Fibroblast of skin of left quadriceps (primary cell): ENCODE measurements at regions not wholly inside any gene's neighbourhood (a gene's known extent, or its start where the extent isn't known, plus 50 kb on each side); places are given as distances from the start of the nearest gene placed in this dataset.
"Not testable (repeated sequence)": the region's sequence is repeated elsewhere in the genome, so short reads cannot be mapped to it uniquely, and the experiment has no call there.

Source experiments
- DNase-seq, 2 experiments: peaks; one replicate each; pipeline ENCODE4 v3.0.0-alpha.2; 2013; ENCODE audit warnings: low read depth in 2 of 2

- no peak for DNase-seq
Observed at GRCh38 chr1:81270051-81270450, 530.7 kb upstream of the ADGRL2 start.

- DNase-seq: no peak
Observed at GRCh38 chr1:81264976-81265375, 535.8 kb upstream of the ADGRL2 start.

GRCh38 chr1:81259625-81260411 is 540.9 kb upstream of the ADGRL2 start:
- DNase-seq: no peak

GRCh38 chr1:81254560-81254959 is 546.2 kb upstream of the ADGRL2 start:
- DNase-seq: no peak

- DNase-seq: no peak
Observed at GRCh38 chr1:81254068-81254467, 546.7 kb upstream of the ADGRL2 start.

GRCh38 chr1:81252471-81253151 is 548.1 kb upstream of the ADGRL2 start:
- DNase-seq: no peak

- DNase-seq: not testable (repeated sequence)
Observed at GRCh38 chr1:81250825-81251224, 549.9 kb upstream of the ADGRL2 start.

GRCh38 chr1:81245084-81245715 is 555.5 kb upstream of the ADGRL2 start:
- DNase-seq: not testable (repeated sequence)

- DNase-seq: not testable (repeated sequence)
Observed at GRCh38 chr1:81244612-81245011, 556.1 kb upstream of the ADGRL2 start.

- no peak for DNase-seq
Observed at GRCh38 chr1:81242103-81242502, 558.6 kb upstream of the ADGRL2 start.

- no peak for DNase-seq
Observed at GRCh38 chr1:81238129-81238528, 562.6 kb upstream of the ADGRL2 start.

GRCh38 chr1:81237473-81238089 is 563.2 kb upstream of the ADGRL2 start:
- DNase-seq: no peak

GRCh38 chr1:81234237-81234636 is 566.5 kb upstream of the ADGRL2 start:
- no peak for DNase-seq

- DNase-seq: no peak
Observed at GRCh38 chr1:81233591-81233990, 567.1 kb upstream of the ADGRL2 start.

- peak; percentile 18 for DNase-seq
Observed at GRCh38 chr1:81232420-81232819, 568.3 kb upstream of the ADGRL2 start.

GRCh38 chr1:81231729-81232038 is 569.0 kb upstream of the ADGRL2 start:
- DNase-seq: no peak

GRCh38 chr1:81230983-81231728 is 569.6 kb upstream of the ADGRL2 start:
- no peak for DNase-seq

- no peak for DNase-seq
Observed at GRCh38 chr1:81228926-81229325, 571.8 kb upstream of the ADGRL2 start.

GRCh38 chr1:81226603-81226928 is 574.2 kb upstream of the ADGRL2 start:
- no peak for DNase-seq

GRCh38 chr1:81225789-81226602 is 574.7 kb upstream of the ADGRL2 start:
- DNase-seq: no peak

GRCh38 chr1:81224222-81224621 is 576.5 kb upstream of the ADGRL2 start:
- DNase-seq: no peak
